Testis (tissue), 2 donors: ENCODE measurements at regions not wholly inside any gene's neighbourhood (a gene's known extent, or its start where the extent isn't known, plus 50 kb on each side); places are given as distances from the start of the nearest gene placed in this dataset.

ENCODE experiments used
- DNase-seq: peaks from one replicate; pipeline ENCODE4 v3.0.0-alpha.2; 2019
- H3K27ac ChIP-seq, 2 donors: fragments of 200-600 bp; sonication (generic); one replicate each; pipeline ENCODE4 v1.5.1; 2019
- H3K27me3 ChIP-seq: fragments of 200-600 bp; sonication (generic); one replicate; pipeline ENCODE4 v1.5.1; 2019
- H3K36me3 ChIP-seq: fragments of 200-600 bp; sonication (generic); one replicate; pipeline ENCODE4 v1.5.1; 2017; ENCODE audit warnings: low read depth; ENCODE audit errors: missing control alignments
- H3K4me1 ChIP-seq: fragments of 200-600 bp; sonication (generic); one replicate; pipeline ENCODE4 v1.5.1; 2019
- H3K4me3 ChIP-seq, 2 donors: fragments of 200-600 bp; sonication (generic); one replicate each; pipeline ENCODE4 v1.5.1; 2017 to 2019
- H3K9me3 ChIP-seq: fragments of 200-600 bp; sonication (generic); one replicate; pipeline ENCODE4 v1.5.1; 2017
- CTCF ChIP-seq, 3 experiments: fragments of 450-650 bp in 2 of 3; fragments of 200-600 bp in 1 of 3; sonication (generic) in 1 of 3; IDR thresholded peaks; one replicate each; pipeline ENCODE4 v1.5.1; 2016 to 2019; ENCODE audit warnings: antibody characterized with exemption in 3 of 3, mild to moderate bottlenecking in 2 of 3, moderate library complexity in 1 of 3
- POLR2A ChIP-seq: fragments of 450-650 bp; IDR thresholded peaks from one replicate; pipeline ENCODE4 v1.6.1; 2017; ENCODE audit warnings: antibody characterized with exemption, mild to moderate bottlenecking, moderate library complexity
- WGBS, 2 donors: methylation state at CpG; one replicate each; pipeline ENCODE4 v1.1.5; 2018; 5-methylcytosine and 5-hydroxymethylcytosine counted together
- intact Hi-C: fragments of 100-400 bp; cut with DNase I; formaldehyde crosslinking; loops from one replicate; pipeline ENCODE4 v1.15.1; 2023; ENCODE audit warnings: low total_unique reads

- WGBS, 2 donors = 86 to 91% methylated on average over 2 of the region's 2 CpGs
- H3K27me3 ChIP-seq = no peaks in the 10 kb centered on the region
- no peak overlapping the region for H3K4me3 ChIP-seq
- no peaks in the 10 kb centered on the region for H3K36me3 ChIP-seq
- no peak for TF ChIP-seq POLR2A
- TF ChIP-seq CTCF (IDR thresholded peaks at IDR 0.05) = no peak
- DNase-seq = no peak
- intact Hi-C loops = no loop called here
- H3K4me1 ChIP-seq = no peaks in the 10 kb centered on the region
- H3K9me3 ChIP-seq = no peaks in the 10 kb centered on the region
- no peak overlapping the region for H3K27ac ChIP-seq
Measured at GRCh38 chr2:8343031-8343430, 338.8 kb upstream of the ID2 start.

DNA sequence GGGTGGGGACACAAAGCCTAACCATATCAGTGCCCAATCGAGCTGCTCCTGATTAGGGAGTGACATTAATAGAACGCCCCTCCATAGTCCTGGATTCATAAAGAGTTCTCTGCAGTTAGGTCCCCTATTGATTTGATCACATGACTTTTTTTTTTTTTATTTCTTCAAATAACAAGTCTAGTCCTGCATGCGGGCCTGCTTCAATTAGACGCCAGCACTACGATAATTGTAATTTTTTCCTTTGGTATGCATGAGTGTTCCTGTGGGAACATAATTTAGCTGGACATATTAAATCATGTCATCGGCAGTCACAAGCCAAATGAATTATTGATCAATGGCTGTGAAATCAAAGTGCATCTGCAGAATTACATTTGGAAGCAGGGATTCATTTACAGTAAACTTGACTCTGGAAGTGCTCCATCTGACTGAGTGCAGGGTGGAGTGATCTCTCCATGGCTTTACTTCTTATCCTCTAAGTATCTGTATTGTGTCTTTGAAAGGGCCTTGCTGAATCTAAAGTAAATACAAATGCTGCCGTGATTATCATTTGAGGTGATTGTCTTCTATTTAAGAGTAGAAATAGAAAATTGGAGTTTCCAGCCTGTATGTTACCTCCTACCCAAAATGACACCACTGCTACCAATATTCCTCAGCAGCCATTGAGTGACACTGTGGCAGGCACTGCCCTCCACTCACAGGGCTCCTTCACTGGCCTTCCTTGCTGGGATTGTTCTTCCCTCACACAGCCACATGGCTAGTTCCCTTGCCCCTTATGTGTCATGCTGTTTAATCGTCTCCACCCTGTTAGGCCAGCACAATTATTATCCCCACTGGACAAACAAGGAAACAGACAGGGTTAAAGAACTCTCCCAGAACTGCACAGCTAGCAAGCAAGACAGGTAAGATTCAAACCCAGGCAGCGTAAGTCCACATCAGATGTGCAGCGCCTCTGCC lies 337.4 kb upstream of the ID2 start:
- intact Hi-C loops = no loop called here
- DNase-seq = no peak
- WGBS, 2 donors = 96% methylated on average over 10 of the region's 10 CpGs
- Histone ChIP-seq H3K4me1 (no peaks in the 10 kb centered on the region), H3K27me3 (no peaks in the 10 kb centered on the region), H3K36me3 (no peaks in the 10 kb centered on the region), H3K4me3 (no peak overlapping the region), H3K9me3 (no peaks in the 10 kb centered on the region), H3K27ac (no peak overlapping the region)
- TF ChIP-seq POLR2A (no peak), CTCF (IDR thresholded peaks at IDR 0.05) (no peak)

DNA sequence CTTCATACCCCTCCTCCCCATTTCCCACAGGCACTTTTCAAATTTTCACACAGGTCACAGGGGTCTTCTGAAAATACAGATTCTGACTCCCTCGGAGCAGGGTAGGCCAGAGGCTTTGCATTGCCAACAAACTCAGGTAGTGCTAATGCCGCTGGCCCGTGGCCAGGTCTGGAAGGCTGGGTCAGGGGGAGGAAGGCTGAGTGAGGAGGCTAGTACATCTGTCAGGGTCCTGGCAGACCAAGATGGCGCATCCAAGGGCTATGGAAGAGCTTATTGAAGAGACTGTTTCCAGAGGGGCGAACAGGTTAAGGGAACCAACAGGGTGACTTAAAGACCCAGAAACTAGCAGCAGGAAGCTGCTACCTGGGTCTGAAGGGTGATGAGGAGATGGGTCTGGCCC lies 336.7 kb upstream of the ID2 start:
- no peaks in the 10 kb centered on the region for H3K36me3 ChIP-seq
- intact Hi-C loops = no loop called here
- no peaks in the 10 kb centered on the region for H3K9me3 ChIP-seq
- no peaks in the 10 kb centered on the region for H3K4me1 ChIP-seq
- H3K4me3 ChIP-seq = no peak overlapping the region
- no peak overlapping the region for H3K27ac ChIP-seq
- no peaks in the 10 kb centered on the region for H3K27me3 ChIP-seq
- 88 to 97% methylated on average over 5 of the region's 5 CpGs for WGBS, 2 donors
- no peak for DNase-seq
- TF ChIP-seq CTCF (IDR thresholded peaks at IDR 0.05) = no peak
- TF ChIP-seq POLR2A = no peak

GRCh38 chr2:8346208-8346607 lies 335.6 kb upstream of the ID2 start:
- no peaks in the 10 kb centered on the region for H3K27me3 ChIP-seq
- no peaks in the 10 kb centered on the region for H3K36me3 ChIP-seq
- no peak for DNase-seq
- no peak overlapping the region for H3K4me3 ChIP-seq
- no peaks in the 10 kb centered on the region for H3K9me3 ChIP-seq
- H3K4me1 ChIP-seq = no peaks in the 10 kb centered on the region
- WGBS, 2 donors = 85 to 91% methylated on average over 7 of the region's 7 CpGs
- intact Hi-C loops = no loop called here
- no peak for TF ChIP-seq POLR2A
- no peak for TF ChIP-seq CTCF (IDR thresholded peaks at IDR 0.05)
- H3K27ac ChIP-seq = no peak overlapping the region
